Right atrium auricular region (tissue), 2 donors: ENCODE measurements at regions not wholly inside any gene's neighbourhood (a gene's known extent, or its start where the extent isn't known, plus 50 kb on each side); places are given as distances from the start of the nearest gene placed in this dataset.

Experiments used
- DNase-seq: peaks from one replicate; pipeline ENCODE4 v3.0.0-alpha.2; 2019; ENCODE audit warnings: low spot score
- H3K27ac ChIP-seq, 2 donors: fragments of 200-600 bp; sonication (generic); 1 replicate in 1 of 2; 2 replicates in 1 of 2; pipeline ENCODE4 v1.5.1; 2016 to 2019
- H3K27me3 ChIP-seq, 2 donors: fragments of 200-600 bp; sonication (generic); one replicate each; pipeline versions ENCODE4 v1.5.1 to v1.6.0; 2017 to 2019
- H3K36me3 ChIP-seq: fragments of 200-600 bp; sonication (generic); one replicate; pipeline ENCODE4 v1.5.1; 2016
- H3K4me1 ChIP-seq, 2 donors: fragments of 200-600 bp; sonication (generic); one replicate each; pipeline versions ENCODE4 v1.5.1 to v1.6.0; 2017 to 2019
- H3K4me3 ChIP-seq, 2 donors: fragments of 200-600 bp; sonication (generic); 1 replicate in 1 of 2; 2 replicates in 1 of 2; pipeline ENCODE4 v1.5.1; 2017 to 2019; ENCODE audit warnings: mild to moderate bottlenecking in 1 of 2, moderate library complexity in 1 of 2
- H3K9me3 ChIP-seq, 2 donors: fragments of 200-600 bp; sonication (generic); one replicate each; pipeline ENCODE4 v1.5.1; 2019
- TF ChIP-seq, protein P1 (sequence below), 2 donors: fragments of 200-600 bp; sonication (generic); IDR thresholded peaks; one replicate each; pipeline ENCODE4 v1.5.1; 2019; ENCODE audit warnings: antibody characterized with exemption in 2 of 2

DNA sequence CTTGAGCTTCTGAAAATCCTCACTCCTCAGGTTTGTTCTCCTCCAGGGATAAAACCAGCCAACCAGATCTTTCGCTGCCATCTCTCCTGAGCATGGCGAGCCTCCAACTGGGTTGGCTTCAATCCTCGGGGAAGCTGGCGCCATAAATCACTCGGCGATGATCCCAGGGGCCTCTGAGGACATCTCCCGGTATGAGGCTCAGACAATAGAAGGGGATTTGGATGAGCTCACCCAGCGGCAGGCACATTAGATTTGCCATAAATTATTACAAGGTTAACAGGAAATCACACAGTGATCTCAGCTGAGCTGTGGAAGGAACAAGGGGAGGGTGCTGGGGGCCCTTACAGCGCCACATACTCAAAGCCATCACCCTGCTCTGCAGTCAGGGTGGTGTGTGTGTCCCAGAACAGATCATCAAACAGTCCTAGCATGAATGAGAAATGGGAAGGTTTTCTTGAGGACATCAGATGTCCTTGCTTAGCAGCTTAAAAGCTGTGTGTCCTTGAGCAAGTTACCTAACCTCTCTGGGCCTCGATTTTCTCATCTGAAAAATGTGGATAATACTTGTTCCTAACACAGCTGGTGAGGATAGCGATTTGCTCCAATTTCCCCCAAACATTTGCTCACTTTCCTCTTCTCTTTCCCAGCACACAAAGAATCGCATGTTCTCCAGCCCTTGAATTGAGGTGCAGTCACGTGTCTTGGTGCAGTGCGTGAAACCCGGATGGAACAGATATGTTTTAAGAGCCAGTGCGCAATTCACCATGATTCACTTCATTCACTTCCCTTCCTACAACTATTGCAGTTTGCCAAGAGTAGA lies 142.8 kb downstream of the SCARB1 start:
- TF ChIP-seq, protein P1, sequence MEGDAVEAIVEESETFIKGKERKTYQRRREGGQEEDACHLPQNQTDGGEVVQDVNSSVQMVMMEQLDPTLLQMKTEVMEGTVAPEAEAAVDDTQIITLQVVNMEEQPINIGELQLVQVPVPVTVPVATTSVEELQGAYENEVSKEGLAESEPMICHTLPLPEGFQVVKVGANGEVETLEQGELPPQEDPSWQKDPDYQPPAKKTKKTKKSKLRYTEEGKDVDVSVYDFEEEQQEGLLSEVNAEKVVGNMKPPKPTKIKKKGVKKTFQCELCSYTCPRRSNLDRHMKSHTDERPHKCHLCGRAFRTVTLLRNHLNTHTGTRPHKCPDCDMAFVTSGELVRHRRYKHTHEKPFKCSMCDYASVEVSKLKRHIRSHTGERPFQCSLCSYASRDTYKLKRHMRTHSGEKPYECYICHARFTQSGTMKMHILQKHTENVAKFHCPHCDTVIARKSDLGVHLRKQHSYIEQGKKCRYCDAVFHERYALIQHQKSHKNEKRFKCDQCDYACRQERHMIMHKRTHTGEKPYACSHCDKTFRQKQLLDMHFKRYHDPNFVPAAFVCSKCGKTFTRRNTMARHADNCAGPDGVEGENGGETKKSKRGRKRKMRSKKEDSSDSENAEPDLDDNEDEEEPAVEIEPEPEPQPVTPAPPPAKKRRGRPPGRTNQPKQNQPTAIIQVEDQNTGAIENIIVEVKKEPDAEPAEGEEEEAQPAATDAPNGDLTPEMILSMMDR (IDR thresholded peaks at IDR 0.05): no peak
- DNase-seq: no peak
- Histone ChIP-seq H3K9me3 (no peaks in the 10 kb centered on the region), H3K4me1 (peaks cover 0 to 16% of the 10 kb centered on the region in 2 donors), H3K4me3 (no peak overlapping the region), H3K27me3 (no peaks in the 10 kb centered on the region), H3K36me3 (no peaks in the 10 kb centered on the region), H3K27ac (peak overlapping the region; percentile 46 to 61)

DNA sequence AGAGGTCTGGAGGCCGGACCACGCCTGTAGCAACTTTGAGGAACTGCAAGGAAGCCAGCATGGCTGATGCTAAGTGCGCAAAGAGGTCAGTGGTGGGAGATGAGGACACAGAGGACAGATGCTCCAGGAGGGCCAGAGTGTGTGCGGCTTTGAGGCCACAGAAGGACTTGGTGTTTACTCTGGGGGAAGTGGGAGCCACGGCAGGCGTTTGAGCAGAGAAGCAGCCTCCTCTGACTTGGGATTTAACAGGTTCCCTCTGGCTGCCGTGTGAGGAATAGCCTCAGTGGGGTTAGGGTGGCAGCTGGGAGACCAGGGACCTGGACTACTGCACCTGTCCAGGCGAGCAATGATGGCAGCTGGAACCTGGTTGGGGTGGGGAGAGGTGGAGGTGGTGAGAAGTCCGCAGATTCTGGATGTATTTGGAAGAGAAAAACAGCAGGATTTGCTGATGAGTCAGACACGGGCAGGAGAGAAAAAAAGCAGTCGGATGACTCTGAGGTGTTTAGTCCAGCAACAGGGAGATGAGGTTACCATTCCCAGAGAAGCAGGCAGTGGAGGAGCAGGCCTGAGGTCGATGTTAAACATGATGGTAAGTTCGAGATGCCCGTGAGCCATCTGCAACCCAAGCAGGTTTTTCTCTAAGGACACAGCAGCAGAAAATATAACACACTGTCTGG lies 143.5 kb downstream of the SCARB1 start:
- Histone ChIP-seq H3K4me1 (peaks cover 0 to 16% of the 10 kb centered on the region in 2 donors), H3K9me3 (no peaks in the 10 kb centered on the region), H3K4me3 (no peak overlapping the region), H3K27me3 (no peaks in the 10 kb centered on the region), H3K36me3 (no peaks in the 10 kb centered on the region), H3K27ac (peak overlapping the region; percentile 46 to 61)
- no peak for DNase-seq
- TF ChIP-seq, protein P1 (IDR thresholded peaks at IDR 0.05): peak in 1 of 2 donors; percentile 47

DNA sequence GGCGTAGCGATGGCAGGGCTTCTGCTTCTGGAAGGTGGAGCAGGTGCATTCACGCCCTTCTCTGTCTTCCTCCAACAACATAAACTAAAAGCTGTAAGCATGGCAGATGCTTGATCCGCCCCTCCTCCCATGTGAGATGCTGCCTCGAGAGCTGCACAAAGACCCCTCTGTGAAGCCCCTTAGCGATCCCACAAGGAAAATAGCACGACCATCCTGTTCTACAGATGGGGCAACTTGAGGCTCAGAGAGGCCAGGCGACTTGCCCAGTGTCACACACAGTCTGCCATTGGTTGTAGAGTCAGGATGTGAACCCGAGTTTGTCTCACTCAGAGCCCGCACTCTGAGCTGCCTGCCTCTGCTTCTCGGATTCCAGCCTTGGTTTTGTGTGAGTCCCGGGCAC lies 144.4 kb downstream of the SCARB1 start:
- H3K36me3 ChIP-seq: no peaks in the 10 kb centered on the region
- H3K27me3 ChIP-seq: no peaks in the 10 kb centered on the region
- peaks cover 0 to 16% of the 10 kb centered on the region in 2 donors for H3K4me1 ChIP-seq
- H3K9me3 ChIP-seq: no peaks in the 10 kb centered on the region
- TF ChIP-seq, protein P1 (IDR thresholded peaks at IDR 0.05): no peak
- H3K27ac ChIP-seq: no peak overlapping the region
- no peak overlapping the region for H3K4me3 ChIP-seq
- no peak for DNase-seq

DNA sequence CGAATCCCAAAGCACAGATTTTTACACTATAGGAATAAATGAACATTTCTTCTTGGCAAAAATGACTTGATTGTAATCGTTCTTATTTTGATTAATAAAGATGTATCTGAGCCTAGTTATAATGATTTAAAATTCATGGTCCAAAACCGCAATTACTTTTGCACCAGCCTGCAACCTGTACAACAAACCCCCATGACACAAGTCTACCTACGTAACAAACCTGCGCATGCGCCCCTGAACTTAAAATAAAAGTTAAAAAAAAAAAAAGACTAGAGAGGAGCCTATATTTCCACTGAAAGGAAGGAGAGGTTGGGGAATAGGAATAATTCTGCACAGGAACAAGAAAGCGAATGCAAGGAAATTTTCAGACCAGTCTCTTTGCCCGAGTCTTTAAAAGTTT lies 145.2 kb downstream of the SCARB1 start:
- H3K27me3 ChIP-seq: no peaks in the 10 kb centered on the region
- no peaks in the 10 kb centered on the region for H3K36me3 ChIP-seq
- peaks cover 0 to 23% of the 10 kb centered on the region in 2 donors for H3K4me1 ChIP-seq
- no peak overlapping the region for H3K27ac ChIP-seq
- TF ChIP-seq, protein P1 (IDR thresholded peaks at IDR 0.05): no peak
- H3K9me3 ChIP-seq: no peaks in the 10 kb centered on the region
- H3K4me3 ChIP-seq: no peak overlapping the region
- DNase-seq: no peak

DNA sequence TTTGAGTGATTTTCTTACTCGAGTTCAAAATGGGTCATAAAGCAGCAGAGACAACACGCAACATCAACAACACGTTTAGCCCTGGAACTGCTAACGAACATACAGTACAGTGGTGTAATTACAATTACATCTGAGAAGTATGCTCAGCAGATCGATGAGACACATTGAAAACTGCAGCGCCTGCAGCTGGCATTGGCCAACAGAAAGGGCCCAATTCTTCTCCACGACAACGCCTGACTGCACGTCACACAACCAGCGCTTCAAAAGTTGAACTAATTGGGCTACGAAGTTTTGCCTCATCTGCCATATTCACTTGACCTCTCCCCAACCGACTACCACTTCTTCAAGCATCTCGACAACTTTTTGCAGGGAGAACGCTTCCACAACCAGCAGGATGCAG lies 145.6 kb downstream of the SCARB1 start:
- TF ChIP-seq, protein P1 (IDR thresholded peaks at IDR 0.05): no peak
- Histone ChIP-seq H3K27me3 (no peaks in the 10 kb centered on the region), H3K27ac (no peak overlapping the region), H3K9me3 (no peaks in the 10 kb centered on the region), H3K4me1 (peaks cover 0 to 27% of the 10 kb centered on the region in 2 donors), H3K36me3 (no peaks in the 10 kb centered on the region), H3K4me3 (no peak overlapping the region)
- no peak for DNase-seq
